HepG2 (cell line): ENCODE measurements at regions not wholly inside any gene's neighbourhood (a gene's known extent, or its start where the extent isn't known, plus 50 kb on each side); places are given as distances from the start of the nearest gene placed in this dataset.

Source experiments
- ATAC-seq: fragments of 200-7000 bp; cut with Tn5 transposase; 3 replicates; pipeline ENCODE4 v1.9.1; 2020; ENCODE audit warnings: mild to moderate bottlenecking, moderate library complexity
- BruUV-seq: library from RNA; stranded (reverse); fragments of 400-500 nt; replicated peaks from 2 replicates; lab custom pipeline; 2021; lab: Mats Ljungman, UMichigan
- CTCF ChIA-PET: fragments of 300-600 bp; formaldehyde crosslinking; extraction: SDS; loops from one replicate; lab custom pipeline; 2021; ENCODE audit warnings: low total read pairs, inconsistent platforms, low intra/inter-chr PET ratio; lab: Yijun Ruan, JAX
- POLR2A ChIA-PET: fragments of 350-600 bp; sonication (Branson Sonifier 250); formaldehyde crosslinking; loops from one replicate; lab custom pipeline; 2020; ENCODE audit warnings: antibody characterized with exemption, inconsistent platforms; lab: Yijun Ruan, JAX
- DNase-seq: peaks from one replicate; pipeline ENCODE4 v3.0.0-alpha.2; 2015; ENCODE audit warnings: low spot score
- FAIRE-seq: peaks from 3 replicates; lab custom pipeline; 2011; peaks lifted over from hg19 to GRCh38; lab: Jason Lieb, UNC
- H2AFZ ChIP-seq: one replicate; pipeline ENCODE4 v1.6.1; 2011; ENCODE audit warnings: low read length, inconsistent platforms
- H3K27ac ChIP-seq: fragments of 300-600 bp; 3 replicates; pipeline ENCODE4 v1.8.0; 2011; ENCODE audit warnings: mixed run types, mild to moderate bottlenecking, mixed read lengths, low read length, inconsistent platforms; ENCODE audit not compliant: insufficient read depth; ENCODE audit errors: extremely low read length
- H3K27me3 ChIP-seq, 2 experiments: fragments of 200-600 bp in 1 of 2; 2 replicates in 1 of 2; 3 replicates in 1 of 2; pipeline versions ENCODE4 v1.6.0 to v1.8.0; 2011; ENCODE audit warnings: low read length in 2 of 2, mild to moderate bottlenecking in 2 of 2, moderate library complexity in 2 of 2, inconsistent platforms in 1 of 2; ENCODE audit not compliant: insufficient read depth in 2 of 2, control insufficient read depth in 1 of 2
- H3K36me3 ChIP-seq, 2 experiments: fragments of 200-600 bp in 1 of 2; replicated peaks in 1 of 2; 2 replicates in 1 of 2; 3 replicates in 1 of 2; pipeline versions ENCODE4 v1.5.1 to v1.8.0; 2011; ENCODE audit warnings: low read length in 2 of 2, inconsistent platforms in 1 of 2; ENCODE audit not compliant: insufficient read depth in 2 of 2, control insufficient read depth in 1 of 2
- H3K4me1 ChIP-seq: 2 replicates; pipeline ENCODE4 v1.5.1; 2012; ENCODE audit warnings: low read length, inconsistent platforms; ENCODE audit not compliant: insufficient read depth
- H3K4me2 ChIP-seq: 2 replicates; pipeline ENCODE4 v1.6.0; 2011; ENCODE audit warnings: low read depth, low read length, inconsistent platforms
- H3K4me3 ChIP-seq, 3 experiments: fragments of 200-600 bp in 1 of 3; sonication (generic), shearing (Covaris generic) in 1 of 3; replicated peaks in 1 of 3; 2 replicates each; pipeline ENCODE4 v1.5.1; 2011 to 2016; ENCODE audit warnings: low read length in 3 of 3, inconsistent platforms in 2 of 3, low read depth in 2 of 3, mild to moderate bottlenecking in 2 of 3, control low read depth in 1 of 3, mixed read lengths in 1 of 3; ENCODE audit not compliant: insufficient read depth in 1 of 3
- H3K79me2 ChIP-seq: one replicate; pipeline ENCODE4 v1.6.1; 2011; ENCODE audit warnings: low read length, inconsistent platforms; ENCODE audit not compliant: insufficient read depth
- H3K9ac ChIP-seq: 2 replicates; pipeline ENCODE4 v1.6.0; 2011; ENCODE audit warnings: mild to moderate bottlenecking, low read depth, low read length, inconsistent platforms; ENCODE audit not compliant: insufficient read depth
- H3K9me3 ChIP-seq: 2 replicates; pipeline ENCODE4 v1.5.1; 2012; ENCODE audit warnings: mild to moderate bottlenecking, low read length
- H4K20me1 ChIP-seq: 2 replicates; pipeline ENCODE4 v1.6.0; 2011; ENCODE audit warnings: inconsistent platforms, mild to moderate bottlenecking, low read length, moderate library complexity; ENCODE audit not compliant: insufficient read depth
- AKAP8 ChIP-seq: sonication (generic); formaldehyde crosslinking; IDR thresholded peaks from 2 replicates; pipeline ENCODE4 v1.5.1; 2020; ENCODE audit warnings: mild to moderate bottlenecking, missing genetic modification reagents
- CEBPB ChIP-seq: IDR thresholded peaks from 2 replicates; pipeline ENCODE4 v1.6.1; 2011; ENCODE audit warnings: low read depth, low read length, improper control_type of control experiment, borderline replicate concordance
- GATAD2A ChIP-seq: IDR thresholded peaks from 2 replicates; pipeline ENCODE4 v1.6.1; 2016
- MTF1 ChIP-seq: sonication (generic); formaldehyde crosslinking; IDR thresholded peaks from 2 replicates; pipeline ENCODE4 v1.5.0; 2020; ENCODE audit warnings: missing genetic modification reagents
- MTF2 ChIP-seq: sonication (generic); formaldehyde crosslinking; IDR thresholded peaks from 2 replicates; pipeline ENCODE4 v1.5.0; 2020; ENCODE audit warnings: missing genetic modification reagents, borderline replicate concordance
- POLR2AphosphoS2 ChIP-seq: IDR thresholded peaks from 2 replicates; pipeline ENCODE4 v1.6.1; 2011; ENCODE audit warnings: low read depth, low read length, improper control_type of control experiment
- RARG ChIP-seq: sonication (generic); formaldehyde crosslinking; IDR thresholded peaks from 2 replicates; pipeline ENCODE4 v1.4.0; 2020; ENCODE audit warnings: low read depth, mild to moderate bottlenecking, missing genetic modification reagents
- RBM22 ChIP-seq: fragments of 200-400 bp; formaldehyde crosslinking; optimal IDR thresholded peaks from 2 replicates; pipeline ENCODE3; 2017; ENCODE audit warnings: mild to moderate bottlenecking, low read length, moderate library complexity
- ZNF510 ChIP-seq: sonication (generic); formaldehyde crosslinking; IDR thresholded peaks from 2 replicates; pipeline ENCODE4 v1.4.0; 2020; ENCODE audit warnings: low read depth, mild to moderate bottlenecking, missing genetic modification reagents
- ZNF768 ChIP-seq: sonication (generic); formaldehyde crosslinking; IDR thresholded peaks from 2 replicates; pipeline ENCODE4 v1.4.0; 2020; ENCODE audit warnings: missing genetic modification reagents
- ZNF841 ChIP-seq: sonication (generic); formaldehyde crosslinking; IDR thresholded peaks from 2 replicates; pipeline ENCODE4 v1.8.1; 2023; ENCODE audit warnings: missing genetic modification reagents, borderline replicate concordance
- ZSCAN30 ChIP-seq: sonication (generic); formaldehyde crosslinking; IDR thresholded peaks from 2 replicates; pipeline ENCODE4 v1.5.0; 2020; ENCODE audit warnings: mild to moderate bottlenecking, missing genetic modification reagents
- WGBS: methylation state at CpG from one replicate; pipeline ENCODE4 v1.1.6; 2017; ENCODE audit warnings: low lambda C conversion rate; 5-methylcytosine and 5-hydroxymethylcytosine counted together
- in situ Hi-C: cut with HindIII; loops from 2 replicates; pipeline ENCODE4 v1.10.0; 2017; ENCODE audit warnings: low pct_unique_long_range_greater_than_20kb; ENCODE audit not compliant: extremely low pct_ligation_motif_present
- intact Hi-C: fragments of 100-400 bp; cut with micrococcal nuclease; formaldehyde crosslinking; loops from one replicate; pipeline ENCODE4 v1.10.0; 2022; ENCODE audit not compliant: unreplicated experiment
- TF ChIP-seq, protein P1 (sequence below): IDR thresholded peaks from 2 replicates; pipeline ENCODE4 v1.6.1; 2016; ENCODE audit warnings: mild to moderate bottlenecking, missing biosample characterization, missing genetic modification reagents
- TF ChIP-seq, protein P2 (sequence below): sonication (generic); formaldehyde crosslinking; IDR thresholded peaks from 2 replicates; pipeline ENCODE4 v1.5.0; 2020; ENCODE audit warnings: missing genetic modification reagents
- TF ChIP-seq, protein P3 (sequence below): sonication (generic); formaldehyde crosslinking; IDR thresholded peaks from 2 replicates; pipeline ENCODE4 v1.4.0; 2020; ENCODE audit warnings: missing genetic modification reagents; ENCODE audit errors: not compliant biosample characterization
- TF ChIP-seq, protein P4 (sequence below): sonication (generic); formaldehyde crosslinking; IDR thresholded peaks from 2 replicates; pipeline ENCODE4; 2020; ENCODE audit warnings: missing genetic modification reagents, mild to moderate bottlenecking, borderline replicate concordance

DNA sequence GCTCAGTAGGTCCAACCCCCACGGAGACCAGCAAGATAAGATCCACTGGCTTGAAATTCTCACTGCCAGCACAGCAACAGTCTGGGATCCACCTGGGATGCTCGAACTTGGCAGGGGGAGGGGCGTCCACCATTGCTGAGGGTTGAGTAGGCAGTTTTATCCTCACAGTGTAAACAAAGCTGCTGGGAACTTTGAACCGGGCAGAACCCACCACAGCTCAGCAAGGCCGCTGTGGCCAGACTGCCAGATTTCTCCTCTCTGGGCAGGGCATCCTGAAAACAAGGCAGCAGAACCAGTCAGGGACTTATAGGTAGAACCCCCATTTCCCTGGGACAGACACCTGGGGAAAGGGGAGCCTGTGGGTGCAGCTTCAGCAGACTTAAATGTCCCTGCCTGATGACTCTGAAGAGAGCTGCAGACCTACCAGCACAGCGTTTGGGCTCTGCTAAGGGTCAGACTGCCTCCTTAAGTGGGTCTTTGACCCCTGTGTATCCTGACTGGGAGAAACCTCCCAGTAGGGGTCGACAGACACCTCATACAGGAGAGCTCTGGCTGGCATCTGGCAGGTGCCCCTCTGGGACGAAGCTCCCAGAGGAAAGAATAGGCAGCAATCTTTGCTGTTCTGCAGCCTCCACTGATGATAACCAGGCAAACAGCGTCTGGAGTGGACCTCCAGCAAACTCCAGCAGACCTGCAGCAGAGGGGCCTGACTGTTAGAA, 782.4 kb upstream of the EYS start:
- peaks cover 17% of the 10 kb centered on the region for H3K4me1 ChIP-seq
- intact Hi-C loops: loop anchor here (2.0 kb wide), 1 partner anchor 69 kb away; no protein-coding TSS in a partner anchor
- H3K27me3 ChIP-seq: no peaks in the 10 kb centered on the region
- H3K27ac ChIP-seq: no peak overlapping the region
- BruUV-seq: no TSS peak
- peak overlapping the region in 2 of 3 experiments; percentile 5 to 31; a peak in 2 of 6 replicates for H3K4me3 ChIP-seq
- peak overlapping the region; percentile 69 for H3K4me2 ChIP-seq
- ChIA-PET CTCF (no interaction called here), POLR2A (no interaction called here)
- FAIRE-seq (peak; percentile 34), ATAC-seq (peak; percentile 98), DNase-seq (peak; percentile 81)
- no peaks in the 10 kb centered on the region for H3K36me3 ChIP-seq
- no peaks in the 10 kb centered on the region for H3K9me3 ChIP-seq
- no peak overlapping the region for H3K9ac ChIP-seq
- in situ Hi-C loops: loop anchor here (25.0 kb wide), 1 partner anchor 852 kb away; no protein-coding TSS in a partner anchor
- no peak overlapping the region for H2AFZ ChIP-seq
- WGBS: 0% methylated on average over 7 of the region's 9 CpGs
- H4K20me1 ChIP-seq: no peaks in the 10 kb centered on the region
- H3K79me2 ChIP-seq: no peaks in the 10 kb centered on the region
- TF ChIP-seq GATAD2A (CRISPR knock-in tag) (peak; percentile 75), RARG (no peak), ZNF768 (no peak), CEBPB (no peak), ZSCAN30 (CRISPR knock-in tag) (no peak), ZNF841 (no peak), RBM22 (no peak), AKAP8 (no peak), POLR2AphosphoS2 (no peak), MTF2 (no peak), ZNF510 (CRISPR knock-in tag) (no peak), MTF1 (no peak)
- TF ChIP-seq, protein P1, sequence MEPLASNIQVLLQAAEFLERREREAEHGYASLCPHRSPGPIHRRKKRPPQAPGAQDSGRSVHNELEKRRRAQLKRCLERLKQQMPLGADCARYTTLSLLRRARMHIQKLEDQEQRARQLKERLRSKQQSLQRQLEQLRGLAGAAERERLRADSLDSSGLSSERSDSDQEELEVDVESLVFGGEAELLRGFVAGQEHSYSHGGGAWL: no peak
- TF ChIP-seq, protein P2, sequence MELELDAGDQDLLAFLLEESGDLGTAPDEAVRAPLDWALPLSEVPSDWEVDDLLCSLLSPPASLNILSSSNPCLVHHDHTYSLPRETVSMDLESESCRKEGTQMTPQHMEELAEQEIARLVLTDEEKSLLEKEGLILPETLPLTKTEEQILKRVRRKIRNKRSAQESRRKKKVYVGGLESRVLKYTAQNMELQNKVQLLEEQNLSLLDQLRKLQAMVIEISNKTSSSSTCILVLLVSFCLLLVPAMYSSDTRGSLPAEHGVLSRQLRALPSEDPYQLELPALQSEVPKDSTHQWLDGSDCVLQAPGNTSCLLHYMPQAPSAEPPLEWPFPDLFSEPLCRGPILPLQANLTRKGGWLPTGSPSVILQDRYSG (CRISPR knock-in tag): no peak
- TF ChIP-seq, protein P3, sequence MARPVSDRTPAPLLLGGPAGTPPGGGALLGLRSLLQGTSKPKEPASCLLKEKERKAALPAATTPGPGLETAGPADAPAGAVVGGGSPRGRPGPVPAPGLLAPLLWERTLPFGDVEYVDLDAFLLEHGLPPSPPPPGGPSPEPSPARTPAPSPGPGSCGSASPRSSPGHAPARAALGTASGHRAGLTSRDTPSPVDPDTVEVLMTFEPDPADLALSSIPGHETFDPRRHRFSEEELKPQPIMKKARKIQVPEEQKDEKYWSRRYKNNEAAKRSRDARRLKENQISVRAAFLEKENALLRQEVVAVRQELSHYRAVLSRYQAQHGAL: no peak
- TF ChIP-seq, protein P4, sequence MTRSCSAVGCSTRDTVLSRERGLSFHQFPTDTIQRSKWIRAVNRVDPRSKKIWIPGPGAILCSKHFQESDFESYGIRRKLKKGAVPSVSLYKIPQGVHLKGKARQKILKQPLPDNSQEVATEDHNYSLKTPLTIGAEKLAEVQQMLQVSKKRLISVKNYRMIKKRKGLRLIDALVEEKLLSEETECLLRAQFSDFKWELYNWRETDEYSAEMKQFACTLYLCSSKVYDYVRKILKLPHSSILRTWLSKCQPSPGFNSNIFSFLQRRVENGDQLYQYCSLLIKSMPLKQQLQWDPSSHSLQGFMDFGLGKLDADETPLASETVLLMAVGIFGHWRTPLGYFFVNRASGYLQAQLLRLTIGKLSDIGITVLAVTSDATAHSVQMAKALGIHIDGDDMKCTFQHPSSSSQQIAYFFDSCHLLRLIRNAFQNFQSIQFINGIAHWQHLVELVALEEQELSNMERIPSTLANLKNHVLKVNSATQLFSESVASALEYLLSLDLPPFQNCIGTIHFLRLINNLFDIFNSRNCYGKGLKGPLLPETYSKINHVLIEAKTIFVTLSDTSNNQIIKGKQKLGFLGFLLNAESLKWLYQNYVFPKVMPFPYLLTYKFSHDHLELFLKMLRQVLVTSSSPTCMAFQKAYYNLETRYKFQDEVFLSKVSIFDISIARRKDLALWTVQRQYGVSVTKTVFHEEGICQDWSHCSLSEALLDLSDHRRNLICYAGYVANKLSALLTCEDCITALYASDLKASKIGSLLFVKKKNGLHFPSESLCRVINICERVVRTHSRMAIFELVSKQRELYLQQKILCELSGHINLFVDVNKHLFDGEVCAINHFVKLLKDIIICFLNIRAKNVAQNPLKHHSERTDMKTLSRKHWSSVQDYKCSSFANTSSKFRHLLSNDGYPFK (CRISPR knock-in tag): no peak; the same call in 1 of the 2 replicates
